ENCODE measurements at regions not wholly inside any gene's neighbourhood (a gene's known extent, or its start where the extent isn't known, plus 50 kb on each side); places are given as distances from the start of the nearest gene placed in this dataset.

DNA sequence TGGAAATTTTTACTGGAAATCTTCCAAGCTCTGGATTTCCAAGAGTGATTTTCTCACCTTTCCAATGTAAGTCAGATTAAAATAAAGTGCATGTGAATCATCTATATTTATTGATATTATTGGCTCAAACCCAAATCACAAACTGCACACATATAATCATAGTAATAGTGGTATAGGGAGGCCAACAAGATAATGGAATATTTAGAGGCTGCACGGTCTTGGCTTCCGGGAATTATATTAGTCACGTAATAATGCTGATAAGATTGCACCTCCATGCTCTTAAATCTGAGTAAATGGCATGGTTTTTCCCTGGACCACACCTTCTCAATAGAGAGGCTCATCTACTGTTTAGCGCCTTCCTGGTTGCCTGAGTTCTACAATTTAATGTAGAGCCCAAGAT is 567.1 kb upstream of the NR2F2 start:
- no peak for TF ChIP-seq EZH2 (IDR thresholded peaks at IDR 0.05; ENCODE audit: insufficient read depth, poor library complexity, severe bottlenecking)
- no peak for TF ChIP-seq EZH2phosphoT487 (IDR thresholded peaks at IDR 0.05; ENCODE audit: insufficient read depth, low read depth)

Measured in GM23248 (cell line).